DOHH2 (cell line): ENCODE measurements at regions not wholly inside any gene's neighbourhood (a gene's known extent, or its start where the extent isn't known, plus 50 kb on each side); places are given as distances from the start of the nearest gene placed in this dataset.
"Not testable (repeated sequence)": the region's sequence is repeated elsewhere in the genome, so short reads cannot be mapped to it uniquely, and the experiment has no call there.

Source experiments
- H3F3A ChIP-seq: fragments of 200-600 bp; sonication (generic), shearing (Covaris generic); 2 replicates; pipeline ENCODE4 v1.6.0; 2016; ENCODE audit warnings: antibody characterized with exemption, mild to moderate bottlenecking; ENCODE audit not compliant: control insufficient read depth, insufficient read depth
- H3K27ac ChIP-seq: fragments of 200-600 bp; sonication (generic); 2 replicates; pipeline ENCODE4 v1.5.1; 2014; ENCODE audit warnings: low read depth, mild to moderate bottlenecking, low read length, moderate library complexity
- H3K27me3 ChIP-seq: fragments of 200-600 bp; sonication (generic); 2 replicates; pipeline ENCODE4 v1.6.1; 2014; ENCODE audit warnings: mild to moderate bottlenecking, low read length, mixed read lengths; ENCODE audit not compliant: control insufficient read depth
- H3K36me3 ChIP-seq: fragments of 200-600 bp; sonication (generic); 2 replicates; pipeline ENCODE4 v1.6.1; 2014; ENCODE audit warnings: mild to moderate bottlenecking, low read length, moderate library complexity, mixed read lengths; ENCODE audit not compliant: control insufficient read depth
- H3K4me1 ChIP-seq: fragments of 200-600 bp; sonication (generic); 2 replicates; pipeline ENCODE4 v1.6.1; 2014; ENCODE audit warnings: mild to moderate bottlenecking, low read length, mixed read lengths; ENCODE audit not compliant: control insufficient read depth
- H3K4me2 ChIP-seq: fragments of 200-600 bp; sonication (generic); 2 replicates; pipeline ENCODE4 v1.6.0; 2014; ENCODE audit warnings: mild to moderate bottlenecking, low read length, moderate library complexity
- H3K4me3 ChIP-seq: fragments of 200-600 bp; sonication (generic); 2 replicates; pipeline ENCODE4 v1.5.1; 2014; ENCODE audit warnings: mild to moderate bottlenecking, low read length, mixed read lengths
- H3K79me2 ChIP-seq: fragments of 200-600 bp; sonication (generic); 2 replicates; pipeline ENCODE4 v1.6.1; 2014; ENCODE audit warnings: mild to moderate bottlenecking, low read length, mixed read lengths; ENCODE audit not compliant: control insufficient read depth
- H3K9me2 ChIP-seq: fragments of 200-600 bp; sonication (generic); replicated peaks from 2 replicates; pipeline ENCODE4 v1.6.1; 2014; ENCODE audit warnings: mild to moderate bottlenecking, low read length, mixed read lengths; ENCODE audit not compliant: control insufficient read depth
- H3K9me3 ChIP-seq: fragments of 200-600 bp; sonication (generic); 2 replicates; pipeline ENCODE4 v1.6.1; 2014; ENCODE audit warnings: antibody characterized with exemption, low read length, mixed read lengths; ENCODE audit not compliant: control insufficient read depth, insufficient read depth
- H4K20me1 ChIP-seq: fragments of 200-600 bp; sonication (generic); 2 replicates; pipeline ENCODE4 v1.6.0; 2014; ENCODE audit warnings: low read depth, mild to moderate bottlenecking, antibody characterized with exemption, low read length, moderate library complexity; ENCODE audit not compliant: control insufficient read depth, insufficient read depth
- EZH2phosphoT487 ChIP-seq: fragments of 200-600 bp; sonication (generic); IDR thresholded peaks from 2 replicates; pipeline ENCODE4 v1.6.1; 2017; ENCODE audit warnings: borderline replicate concordance, mild to moderate bottlenecking, antibody characterized with exemption, low read length, moderate library complexity, mixed read lengths
- TF ChIP-seq, protein P1 (sequence below): fragments of 200-600 bp; sonication (generic); IDR thresholded peaks from one replicate; pipeline ENCODE4 v1.5.1; 2014; ENCODE audit warnings: antibody characterized with exemption, mild to moderate bottlenecking, low read depth, low read length; ENCODE audit not compliant: poor library complexity, severe bottlenecking

DNA sequence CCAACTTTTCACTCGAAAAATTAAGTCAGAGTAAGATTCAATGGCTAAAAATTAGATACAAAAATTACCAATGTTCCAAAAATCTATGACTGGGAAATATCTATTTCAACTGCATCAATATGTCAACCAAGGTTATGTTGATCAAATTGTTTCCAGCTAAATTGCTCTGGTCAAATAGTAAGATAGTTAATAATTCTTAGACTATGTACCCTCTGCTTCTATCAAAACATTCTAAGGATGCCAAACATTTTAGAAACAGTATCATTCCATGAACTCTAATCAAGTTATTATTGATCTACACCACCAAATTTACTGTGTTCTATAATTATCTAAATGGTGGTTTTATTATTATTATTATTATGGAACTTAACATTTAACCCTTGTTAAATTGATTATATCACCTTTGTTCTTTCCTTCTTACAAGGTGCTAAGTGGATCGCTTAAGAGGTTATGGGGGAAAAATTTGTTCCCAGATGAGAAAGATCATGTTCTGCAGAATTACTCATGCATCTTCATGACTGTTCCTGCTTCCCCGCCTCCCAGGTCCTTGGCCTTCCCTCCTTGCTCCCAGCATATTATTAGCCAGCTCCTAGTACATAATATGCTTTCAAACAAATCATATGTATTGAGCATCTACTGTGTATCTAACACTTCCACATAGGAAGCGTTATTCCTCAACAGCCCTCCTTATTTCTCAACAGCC lies 240.5 kb upstream of the KRR1 start:
- H3K79me2 ChIP-seq, result no peaks in the 10 kb centered on the region
- no peaks in the 10 kb centered on the region for H3K9me3 ChIP-seq
- no peaks in the 10 kb centered on the region for H3K4me1 ChIP-seq
- H3K27ac ChIP-seq, result no peak overlapping the region
- no peak overlapping the region for H3K4me2 ChIP-seq
- no peaks in the 10 kb centered on the region for H4K20me1 ChIP-seq
- no peak overlapping the region for H3K4me3 ChIP-seq
- H3K9me2 ChIP-seq, result no peaks in the 10 kb centered on the region
- no peaks in the 10 kb centered on the region for H3K27me3 ChIP-seq
- H3F3A ChIP-seq, result no peaks in the 10 kb centered on the region
- H3K36me3 ChIP-seq, result no peaks in the 10 kb centered on the region
- TF ChIP-seq, protein P1, sequence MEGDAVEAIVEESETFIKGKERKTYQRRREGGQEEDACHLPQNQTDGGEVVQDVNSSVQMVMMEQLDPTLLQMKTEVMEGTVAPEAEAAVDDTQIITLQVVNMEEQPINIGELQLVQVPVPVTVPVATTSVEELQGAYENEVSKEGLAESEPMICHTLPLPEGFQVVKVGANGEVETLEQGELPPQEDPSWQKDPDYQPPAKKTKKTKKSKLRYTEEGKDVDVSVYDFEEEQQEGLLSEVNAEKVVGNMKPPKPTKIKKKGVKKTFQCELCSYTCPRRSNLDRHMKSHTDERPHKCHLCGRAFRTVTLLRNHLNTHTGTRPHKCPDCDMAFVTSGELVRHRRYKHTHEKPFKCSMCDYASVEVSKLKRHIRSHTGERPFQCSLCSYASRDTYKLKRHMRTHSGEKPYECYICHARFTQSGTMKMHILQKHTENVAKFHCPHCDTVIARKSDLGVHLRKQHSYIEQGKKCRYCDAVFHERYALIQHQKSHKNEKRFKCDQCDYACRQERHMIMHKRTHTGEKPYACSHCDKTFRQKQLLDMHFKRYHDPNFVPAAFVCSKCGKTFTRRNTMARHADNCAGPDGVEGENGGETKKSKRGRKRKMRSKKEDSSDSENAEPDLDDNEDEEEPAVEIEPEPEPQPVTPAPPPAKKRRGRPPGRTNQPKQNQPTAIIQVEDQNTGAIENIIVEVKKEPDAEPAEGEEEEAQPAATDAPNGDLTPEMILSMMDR, result no peak
- no peak for TF ChIP-seq EZH2phosphoT487

GRCh38 chr12:75750716-75751306 lies 239.4 kb upstream of the KRR1 start:
- no peak for TF ChIP-seq EZH2phosphoT487
- TF ChIP-seq, protein P1, result no peak
- no peaks in the 10 kb centered on the region for H3K36me3 ChIP-seq
- H3K4me3 ChIP-seq, result no peak overlapping the region
- H3F3A ChIP-seq, result no peaks in the 10 kb centered on the region
- H3K9me3 ChIP-seq, result no peaks in the 10 kb centered on the region
- H4K20me1 ChIP-seq, result no peaks in the 10 kb centered on the region
- no peak overlapping the region for H3K27ac ChIP-seq
- no peaks in the 10 kb centered on the region for H3K9me2 ChIP-seq
- H3K79me2 ChIP-seq, result no peaks in the 10 kb centered on the region
- no peak overlapping the region for H3K4me2 ChIP-seq
- peaks cover 4% of the 10 kb centered on the region; the same call in 1 of the 2 replicates for H3K27me3 ChIP-seq
- H3K4me1 ChIP-seq, result no peaks in the 10 kb centered on the region

DNA sequence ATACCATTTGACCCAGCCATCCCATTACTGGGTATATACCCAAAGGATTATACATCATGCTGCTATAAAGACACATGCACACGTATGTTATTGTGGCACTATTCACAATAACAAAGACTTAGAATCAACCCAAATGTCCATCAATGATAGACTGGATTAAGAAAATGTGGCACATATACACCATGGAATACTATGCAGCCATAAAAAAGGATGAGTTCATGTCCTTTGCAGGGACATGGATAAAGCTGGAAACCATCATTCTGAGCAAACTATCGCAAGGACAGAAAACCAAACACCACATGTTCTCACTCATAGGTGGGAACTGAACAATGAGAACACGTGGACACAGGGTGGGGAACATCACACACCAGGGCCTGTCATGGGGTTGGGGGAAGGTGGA lies 237.6 kb upstream of the KRR1 start:
- not testable (repeated sequence) for H4K20me1 ChIP-seq, H3K4me3 ChIP-seq, H3F3A ChIP-seq, H3K79me2 ChIP-seq, H3K4me2 ChIP-seq, H3K27ac ChIP-seq, H3K36me3 ChIP-seq, H3K4me1 ChIP-seq, H3K27me3 ChIP-seq, H3K9me3 ChIP-seq, H3K9me2 ChIP-seq

- no peaks in the 10 kb centered on the region for H4K20me1 ChIP-seq
- no peaks in the 10 kb centered on the region for H3K9me3 ChIP-seq
- no peaks in the 10 kb centered on the region for H3K36me3 ChIP-seq
- TF ChIP-seq, protein P1, result no peak
- TF ChIP-seq EZH2phosphoT487, result no peak
- H3K4me1 ChIP-seq, result no peaks in the 10 kb centered on the region
- no peaks in the 10 kb centered on the region for H3K9me2 ChIP-seq
- no peak overlapping the region for H3K4me3 ChIP-seq
- no peak overlapping the region for H3K27ac ChIP-seq
- H3K27me3 ChIP-seq, result peaks cover 9% of the 10 kb centered on the region; the same call in 1 of the 2 replicates
- no peak overlapping the region for H3K4me2 ChIP-seq
- no peaks in the 10 kb centered on the region for H3K79me2 ChIP-seq
- H3F3A ChIP-seq, result no peaks in the 10 kb centered on the region
Measured at GRCh38 chr12:75748136-75748535, 236.7 kb upstream of the KRR1 start.
